Osteoblast (primary cell): ENCODE measurements at regions not wholly inside any gene's neighbourhood (a gene's known extent, or its start where the extent isn't known, plus 50 kb on each side); places are given as distances from the start of the nearest gene placed in this dataset.

Experiments
- DNase-seq: peaks from one replicate; pipeline ENCODE4 v3.0.0; 2011; ENCODE audit warnings: low spot score, mixed read lengths; ENCODE audit not compliant: insufficient read length; ENCODE audit errors: missing footprints
- H2AFZ ChIP-seq: 2 replicates; pipeline ENCODE4 v1.6.0; 2011; ENCODE audit warnings: mild to moderate bottlenecking, low read length
- H3K27ac ChIP-seq: 2 replicates; pipeline ENCODE4 v1.5.1; 2011; ENCODE audit warnings: mild to moderate bottlenecking, low read depth, low read length, moderate library complexity
- H3K27me3 ChIP-seq: 2 replicates; pipeline ENCODE4 v1.6.0; 2012; ENCODE audit warnings: mild to moderate bottlenecking, control low read depth, inconsistent platforms, low read length, moderate library complexity; ENCODE audit not compliant: insufficient read depth
- H3K36me3 ChIP-seq: 2 replicates; pipeline ENCODE4 v1.5.1; 2011; ENCODE audit warnings: mild to moderate bottlenecking, low read length, control low read depth, moderate library complexity; ENCODE audit not compliant: insufficient read depth
- H3K4me1 ChIP-seq: 2 replicates; pipeline ENCODE4 v1.5.1; 2011; ENCODE audit warnings: mild to moderate bottlenecking, low read length, control low read depth, moderate library complexity; ENCODE audit not compliant: insufficient read depth
- H3K4me2 ChIP-seq: 2 replicates; pipeline ENCODE4 v1.6.0; 2011; ENCODE audit warnings: mild to moderate bottlenecking, low read length; ENCODE audit not compliant: insufficient read depth
- H3K4me3 ChIP-seq: fragments of 200-600 bp; sonication (generic); 3 replicates; pipeline ENCODE4 v1.5.1; 2012; ENCODE audit warnings: mild to moderate bottlenecking, low read length, inconsistent platforms; ENCODE audit not compliant: insufficient read depth
- H3K79me2 ChIP-seq: 2 replicates; pipeline ENCODE4 v1.6.0; 2012; ENCODE audit warnings: mild to moderate bottlenecking, low read length, control low read depth, inconsistent platforms; ENCODE audit not compliant: insufficient read depth
- H3K9me3 ChIP-seq: 2 replicates; pipeline ENCODE4 v1.5.1; 2011; ENCODE audit warnings: low read depth, low read length, control low read depth
- H4K20me1 ChIP-seq: 2 replicates; pipeline ENCODE4 v1.6.0; 2012; ENCODE audit warnings: mild to moderate bottlenecking, low read length, control low read depth; ENCODE audit not compliant: insufficient read depth
- TF ChIP-seq, protein P1 (sequence below): IDR thresholded peaks from 2 replicates; pipeline ENCODE4 v1.5.1; 2011; ENCODE audit warnings: mild to moderate bottlenecking, low read depth, low read length, moderate library complexity; ENCODE audit errors: extremely low read depth

DNA sequence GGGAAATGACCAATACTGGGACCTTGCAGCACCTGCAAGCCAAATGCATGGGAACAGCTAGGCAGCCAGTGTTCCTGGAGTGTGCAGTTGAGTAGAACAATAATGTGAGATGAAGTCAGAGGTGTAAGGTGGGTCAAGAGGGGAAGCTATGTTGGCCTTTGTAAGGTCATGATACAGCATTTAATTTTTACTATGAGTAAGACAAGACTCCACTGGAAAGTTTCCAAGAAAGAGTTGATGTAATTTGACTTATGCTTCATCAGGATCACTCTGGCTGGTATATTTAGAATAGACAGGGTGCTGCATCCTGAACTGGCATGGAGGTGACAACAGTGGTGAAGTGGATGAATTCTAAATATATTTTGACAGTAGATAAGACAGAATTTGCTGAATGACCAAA lies 744.8 kb downstream of the KCTD16 start:
- no peak for DNase-seq
- Histone ChIP-seq H3K4me3 (no peak overlapping the region), H3K4me1 (no peaks in the 10 kb centered on the region), H3K9me3 (no peaks in the 10 kb centered on the region), H3K36me3 (no peaks in the 10 kb centered on the region), H3K79me2 (no peaks in the 10 kb centered on the region), H3K27ac (no peak overlapping the region), H3K4me2 (no peak overlapping the region), H4K20me1 (no peaks in the 10 kb centered on the region), H2AFZ (no peak overlapping the region), H3K27me3 (no peaks in the 10 kb centered on the region)
- TF ChIP-seq, protein P1, sequence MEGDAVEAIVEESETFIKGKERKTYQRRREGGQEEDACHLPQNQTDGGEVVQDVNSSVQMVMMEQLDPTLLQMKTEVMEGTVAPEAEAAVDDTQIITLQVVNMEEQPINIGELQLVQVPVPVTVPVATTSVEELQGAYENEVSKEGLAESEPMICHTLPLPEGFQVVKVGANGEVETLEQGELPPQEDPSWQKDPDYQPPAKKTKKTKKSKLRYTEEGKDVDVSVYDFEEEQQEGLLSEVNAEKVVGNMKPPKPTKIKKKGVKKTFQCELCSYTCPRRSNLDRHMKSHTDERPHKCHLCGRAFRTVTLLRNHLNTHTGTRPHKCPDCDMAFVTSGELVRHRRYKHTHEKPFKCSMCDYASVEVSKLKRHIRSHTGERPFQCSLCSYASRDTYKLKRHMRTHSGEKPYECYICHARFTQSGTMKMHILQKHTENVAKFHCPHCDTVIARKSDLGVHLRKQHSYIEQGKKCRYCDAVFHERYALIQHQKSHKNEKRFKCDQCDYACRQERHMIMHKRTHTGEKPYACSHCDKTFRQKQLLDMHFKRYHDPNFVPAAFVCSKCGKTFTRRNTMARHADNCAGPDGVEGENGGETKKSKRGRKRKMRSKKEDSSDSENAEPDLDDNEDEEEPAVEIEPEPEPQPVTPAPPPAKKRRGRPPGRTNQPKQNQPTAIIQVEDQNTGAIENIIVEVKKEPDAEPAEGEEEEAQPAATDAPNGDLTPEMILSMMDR, result no peak

DNA sequence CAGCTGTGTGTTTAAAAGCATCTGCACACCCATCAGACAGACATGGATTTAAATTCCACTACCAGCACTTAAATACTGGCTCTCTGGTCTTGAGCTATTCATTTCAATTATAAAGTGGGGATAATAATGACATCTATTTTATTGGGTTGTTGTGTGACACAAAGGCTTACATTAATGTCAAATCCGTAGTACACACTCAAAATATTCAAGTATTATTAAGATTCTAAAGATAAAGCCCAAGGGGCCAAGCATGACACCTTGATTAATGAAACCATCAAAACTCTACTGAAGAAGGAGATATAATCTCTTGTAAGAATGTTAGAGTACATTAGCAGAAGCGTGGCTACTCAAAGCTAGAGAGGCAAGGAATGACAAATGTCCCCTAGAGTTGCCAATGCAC lies 743.0 kb downstream of the KCTD16 start:
- no peaks in the 10 kb centered on the region for H3K79me2 ChIP-seq
- H3K9me3 ChIP-seq, result no peaks in the 10 kb centered on the region
- no peaks in the 10 kb centered on the region for H3K27me3 ChIP-seq
- H2AFZ ChIP-seq, result no peak overlapping the region
- H3K4me1 ChIP-seq, result no peaks in the 10 kb centered on the region
- TF ChIP-seq, protein P1, result no peak
- H3K4me2 ChIP-seq, result no peak overlapping the region
- no peaks in the 10 kb centered on the region for H3K36me3 ChIP-seq
- H4K20me1 ChIP-seq, result no peaks in the 10 kb centered on the region
- H3K4me3 ChIP-seq, result no peak overlapping the region
- no peak for DNase-seq
- H3K27ac ChIP-seq, result no peak overlapping the region

- no peaks in the 10 kb centered on the region for H4K20me1 ChIP-seq
- H3K27ac ChIP-seq, result no peak overlapping the region
- DNase-seq, result no peak
- no peaks in the 10 kb centered on the region for H3K4me1 ChIP-seq
- H3K36me3 ChIP-seq, result no peaks in the 10 kb centered on the region
- H3K9me3 ChIP-seq, result no peaks in the 10 kb centered on the region
- TF ChIP-seq, protein P1, result no peak
- no peaks in the 10 kb centered on the region for H3K27me3 ChIP-seq
- H3K4me2 ChIP-seq, result no peak overlapping the region
- no peaks in the 10 kb centered on the region for H3K79me2 ChIP-seq
- no peak overlapping the region for H2AFZ ChIP-seq
- H3K4me3 ChIP-seq, result no peak overlapping the region
Observed at GRCh38 chr5:144896473-144896872, 725.8 kb downstream of the KCTD16 start.

- Histone ChIP-seq H3K4me2 (no peak overlapping the region), H3K27ac (no peak overlapping the region), H3K27me3 (no peaks in the 10 kb centered on the region), H3K4me3 (no peak overlapping the region), H4K20me1 (no peaks in the 10 kb centered on the region), H2AFZ (no peak overlapping the region), H3K4me1 (no peaks in the 10 kb centered on the region), H3K36me3 (no peaks in the 10 kb centered on the region), H3K79me2 (no peaks in the 10 kb centered on the region), H3K9me3 (no peaks in the 10 kb centered on the region)
- TF ChIP-seq, protein P1, result no peak
- no peak for DNase-seq
Observed at GRCh38 chr5:144886668-144887067, 716.0 kb downstream of the KCTD16 start.
